ENCODE measurements at regions not wholly inside any gene's neighbourhood (a gene's known extent, or its start where the extent isn't known, plus 50 kb on each side); places are given as distances from the start of the nearest gene placed in this dataset.

GRCh38 chr14:101330416-101331140, 230.7 kb upstream of the DIO3 start:
- ATAC-seq: no peak
- POLR2A ChIA-PET: interaction anchor here (0.5 kb wide), 1 partner anchor 38 kb away, joined by 3 read pairs; no protein-coding TSS in a partner anchor

GRCh38 chr14:101331141-101331525, 230.2 kb upstream of the DIO3 start:
- Histone ChIP-seq H3K4me1 (ENCODE audit: control insufficient read depth, insufficient read depth, low read length) (no peaks in the 10 kb centered on the region), H3K4me3 (ENCODE audit: low read depth in 2 of 2, low read length in 2 of 2) (no peak overlapping the region), H3K27me3 (ENCODE audit: control insufficient read depth, insufficient read depth, low read length) (no peaks in the 10 kb centered on the region), H3K27ac (ENCODE audit: low read length) (no peak overlapping the region), H3K36me3 (ENCODE audit: control insufficient read depth, insufficient read depth, low read length) (no peaks in the 10 kb centered on the region), H3K9me3 (ENCODE audit: control insufficient read depth, insufficient read depth, low read depth, low read length) (no peaks in the 10 kb centered on the region)
- intact Hi-C loops (cut with micrococcal nuclease; ENCODE audit: unreplicated experiment) (no loop called here), in situ Hi-C loops (cut with HindIII; ENCODE audit: low pct_unique_long_range_greater_than_20kb, low sequenced_read_pairs) (no loop called here)
- DNase-seq (ENCODE audit: low read depth, low spot score) (no peak), ATAC-seq (no peak)
- BruUV-seq (replicated peaks): no TSS peak
- no peak for TF ChIP-seq SIN3A (IDR thresholded peaks at IDR 0.05; ENCODE audit: borderline replicate concordance, insufficient read depth, low read depth, low read length)
- no peak for TF ChIP-seq REST (IDR thresholded peaks at IDR 0.05; ENCODE audit: insufficient read depth in 1 of 2, low read depth in 2 of 2, low read length in 1 of 2)
- TF ChIP-seq CTCF (IDR thresholded peaks at IDR 0.05): no peak
- no peak for TF ChIP-seq POLR2AphosphoS5 (IDR thresholded peaks at IDR 0.05; ENCODE audit: low read depth, low read length)
- no peak for TF ChIP-seq TCF7L2 (IDR thresholded peaks at IDR 0.05; ENCODE audit: low read depth, low read length)
- CTCF ChIA-PET: no interaction called here
- POLR2A ChIA-PET: interaction anchor here (0.5 kb wide), 1 partner anchor 39 kb away, joined by 3 read pairs; no protein-coding TSS in a partner anchor

More at GRCh38 chr14:101330416-101331140, 230.7 kb upstream of the DIO3 start:
- H3K27me3 ChIP-seq (ENCODE audit: control insufficient read depth, insufficient read depth, low read length): no peaks in the 10 kb centered on the region
- CTCF ChIA-PET: no interaction called here
- H3K9me3 ChIP-seq (ENCODE audit: control insufficient read depth, insufficient read depth, low read depth, low read length): no peaks in the 10 kb centered on the region
- in situ Hi-C loops (cut with HindIII; ENCODE audit: low pct_unique_long_range_greater_than_20kb, low sequenced_read_pairs) (no loop called here), intact Hi-C loops (cut with micrococcal nuclease; ENCODE audit: unreplicated experiment) (no loop called here)
- TF ChIP-seq SIN3A (IDR thresholded peaks at IDR 0.05; ENCODE audit: borderline replicate concordance, insufficient read depth, low read depth, low read length) (no peak), POLR2AphosphoS5 (IDR thresholded peaks at IDR 0.05; ENCODE audit: low read depth, low read length) (no peak), TCF7L2 (IDR thresholded peaks at IDR 0.05; ENCODE audit: low read depth, low read length) (no peak), REST (IDR thresholded peaks at IDR 0.05; ENCODE audit: insufficient read depth in 1 of 2, low read depth in 2 of 2, low read length in 1 of 2) (no peak), CTCF (IDR thresholded peaks at IDR 0.05) (no peak)
- no peaks in the 10 kb centered on the region for H3K36me3 ChIP-seq (ENCODE audit: control insufficient read depth, insufficient read depth, low read length)
- no peaks in the 10 kb centered on the region for H3K4me1 ChIP-seq (ENCODE audit: control insufficient read depth, insufficient read depth, low read length)
- H3K4me3 ChIP-seq (ENCODE audit: low read depth in 2 of 2, low read length in 2 of 2): no peak overlapping the region
- no peak for DNase-seq (ENCODE audit: low read depth, low spot score)
- no peak overlapping the region for H3K27ac ChIP-seq (ENCODE audit: low read length)
- no TSS peak for BruUV-seq (replicated peaks)

Data from Panc1 (cell line).